GM23338 (cell line): ENCODE measurements at regions not wholly inside any gene's neighbourhood (a gene's known extent, or its start where the extent isn't known, plus 50 kb on each side); places are given as distances from the start of the nearest gene placed in this dataset.

Source experiments
- ATAC-seq: fragments of 200-7000 bp; cut with Tn5 transposase; 3 replicates; pipeline ENCODE4 v1.9.1; 2020
- DNase-seq: peaks from one replicate; pipeline ENCODE4 v3.0.0-alpha.2; 2015; ENCODE audit warnings: low spot score
- H2AFZ ChIP-seq: fragments of 200-600 bp; sonication (generic); 2 replicates; pipeline ENCODE4 v1.8.0; 2016; ENCODE audit warnings: antibody characterized with exemption, mild to moderate bottlenecking, moderate library complexity
- H3F3A ChIP-seq: fragments of 200-600 bp; sonication (generic); replicated peaks from 2 replicates; pipeline ENCODE4 v1.8.0; 2017; ENCODE audit warnings: antibody characterized with exemption, mixed run types, low read depth
- H3K27ac ChIP-seq: fragments of 200-600 bp; sonication (generic); 2 replicates; pipeline ENCODE4 v1.6.1; 2016; ENCODE audit warnings: low read depth
- H3K27me3 ChIP-seq: fragments of 200-600 bp; sonication (generic); 2 replicates; pipeline ENCODE4 v1.8.0; 2016; ENCODE audit warnings: mild to moderate bottlenecking, mixed run types, moderate library complexity; ENCODE audit not compliant: insufficient read depth
- H3K36me3 ChIP-seq: fragments of 200-600 bp; sonication (generic); 2 replicates; pipeline ENCODE4 v1.8.0; 2016; ENCODE audit warnings: mild to moderate bottlenecking; ENCODE audit not compliant: insufficient read depth
- H3K4me1 ChIP-seq: fragments of 200-600 bp; sonication (generic); 2 replicates; pipeline ENCODE4 v1.8.0; 2016; ENCODE audit warnings: mild to moderate bottlenecking, moderate library complexity; ENCODE audit not compliant: insufficient read depth
- H3K4me2 ChIP-seq: fragments of 200-600 bp; sonication (generic); 2 replicates; pipeline ENCODE4 v1.7.1; 2017; ENCODE audit warnings: mixed run types
- H3K4me3 ChIP-seq: fragments of 200-600 bp; sonication (generic); 2 replicates; pipeline ENCODE4 v1.6.1; 2016; ENCODE audit warnings: mixed run types
- H3K79me2 ChIP-seq: fragments of 200-600 bp; sonication (generic); replicated peaks from 2 replicates; pipeline ENCODE4 v1.8.0; 2017; ENCODE audit warnings: mild to moderate bottlenecking; ENCODE audit not compliant: insufficient read depth
- H3K9me2 ChIP-seq: fragments of 200-600 bp; sonication (generic); 2 replicates; pipeline ENCODE4 v1.8.0; 2017; ENCODE audit not compliant: insufficient read depth
- H4K20me1 ChIP-seq: fragments of 200-600 bp; sonication (generic); replicated peaks from 2 replicates; pipeline ENCODE4 v1.8.0; 2017; ENCODE audit warnings: mild to moderate bottlenecking; ENCODE audit not compliant: insufficient read depth
- H3K27ac Mint-ChIP-seq: 2 replicates; pipeline ENCODE4 v1.8.0; 2020; ENCODE audit warnings: inconsistent platforms, mild to moderate bottlenecking, moderate library complexity, mixed read lengths
- H3K27me3 Mint-ChIP-seq: 3 replicates; pipeline ENCODE4 v1.8.0; 2022; ENCODE audit warnings: low read depth, mild to moderate bottlenecking, moderate library complexity, mixed read lengths, inconsistent platforms; ENCODE audit not compliant: insufficient read depth, poor library complexity
- H3K36me3 Mint-ChIP-seq: 3 replicates; pipeline ENCODE4 v1.8.0; 2021; ENCODE audit warnings: low read depth, mild to moderate bottlenecking, inconsistent platforms, moderate library complexity, mixed read lengths
- H3K4me1 Mint-ChIP-seq: 3 replicates; pipeline ENCODE4 v1.8.0; 2020; ENCODE audit warnings: mild to moderate bottlenecking, inconsistent platforms, mixed read lengths
- H3K4me3 Mint-ChIP-seq: 3 replicates; pipeline ENCODE4 v1.8.0; 2021; ENCODE audit warnings: moderate library complexity, mild to moderate bottlenecking, inconsistent platforms, mixed read lengths
- H3K9me3 Mint-ChIP-seq: 3 replicates; pipeline ENCODE4 v1.8.0; 2020; ENCODE audit warnings: moderate library complexity, mild to moderate bottlenecking, inconsistent platforms, mixed read lengths
- CREB1 ChIP-seq: fragments of 250-450 bp; sonication (Bioruptor Pico); IDR thresholded peaks from 2 replicates; pipeline ENCODE4 v1.5.0; 2020; ENCODE audit warnings: low read depth, mild to moderate bottlenecking, moderate library complexity
- CTCF ChIP-seq, 2 experiments: fragments of 200-600 bp in 1 of 2; sonication (generic) in 1 of 2; conservative IDR thresholded peaks; 2 replicates each; pipeline versions ENCODE4 v1.5.1 to v1.6.1; 2016 to 2017; ENCODE audit warnings: antibody characterized with exemption in 2 of 2, low read depth in 2 of 2, mild to moderate bottlenecking in 2 of 2, moderate library complexity in 1 of 2
- ETS1 ChIP-seq: IDR thresholded peaks from 2 replicates; pipeline ENCODE4 v1.6.1; 2016; ENCODE audit warnings: antibody characterized with exemption
- EZH2 ChIP-seq: fragments of 200-600 bp; sonication (generic); IDR thresholded peaks from one replicate; pipeline ENCODE4 v1.8.0; 2017; ENCODE audit warnings: antibody characterized with exemption, mild to moderate bottlenecking, low read depth; ENCODE audit not compliant: unreplicated experiment
- EZH2phosphoT487 ChIP-seq: fragments of 200-600 bp; sonication (generic); IDR thresholded peaks from one replicate; pipeline ENCODE4 v1.8.1; 2018; ENCODE audit warnings: antibody characterized with exemption; ENCODE audit not compliant: unreplicated experiment
- NANOG ChIP-seq: IDR thresholded peaks from 2 replicates; pipeline ENCODE4 v1.6.1; 2016; ENCODE audit warnings: antibody characterized with exemption, borderline replicate concordance
- POLR2AphosphoS5 ChIP-seq: IDR thresholded peaks from 2 replicates; pipeline ENCODE4 v1.6.1; 2016; ENCODE audit warnings: antibody characterized with exemption, low read depth
- REST ChIP-seq: IDR thresholded peaks from one replicate; pipeline ENCODE4 v1.6.1; 2018; ENCODE audit warnings: antibody characterized with exemption; ENCODE audit not compliant: unreplicated experiment
- STAT1 ChIP-seq: IDR thresholded peaks from one replicate; pipeline ENCODE4 v1.6.1; 2016; ENCODE audit warnings: antibody characterized with exemption; ENCODE audit not compliant: unreplicated experiment
- ZNF114 ChIP-seq: fragments of 250-450 bp; sonication (Bioruptor Pico); IDR thresholded peaks from 2 replicates; pipeline ENCODE4 v1.5.0; 2020; ENCODE audit warnings: mild to moderate bottlenecking, moderate library complexity
- ZNF331 ChIP-seq: fragments of 250-450 bp; sonication (Bioruptor Pico); IDR thresholded peaks from 2 replicates; pipeline ENCODE4 v1.5.0; 2020; ENCODE audit warnings: low read depth, mild to moderate bottlenecking, moderate library complexity
- ZNF462 ChIP-seq: fragments of 250-450 bp; sonication (Bioruptor Pico); IDR thresholded peaks from 2 replicates; pipeline ENCODE4 v1.5.0; 2020; ENCODE audit warnings: mild to moderate bottlenecking, moderate library complexity

GRCh38 chr10:118501637-118502440 is 93.6 kb downstream of the PRLHR start:
- no peak overlapping the region for H3K4me3 Mint-ChIP-seq
- no peaks in the 10 kb centered on the region for H3K36me3 ChIP-seq
- no peak overlapping the region for H3K4me3 ChIP-seq
- no peak overlapping the region for H3K27ac ChIP-seq
- H3K9me2 ChIP-seq = peaks cover 3% of the 10 kb centered on the region; the same call in 1 of the 2 replicates
- H3F3A ChIP-seq = no peaks in the 10 kb centered on the region
- ATAC-seq (no peak), DNase-seq (no peak)
- no peak overlapping the region for H3K4me2 ChIP-seq
- H2AFZ ChIP-seq = no peak overlapping the region
- H3K27me3 ChIP-seq = no peaks in the 10 kb centered on the region
- H3K9me3 Mint-ChIP-seq = no peaks in the 10 kb centered on the region
- no peaks in the 10 kb centered on the region for H4K20me1 ChIP-seq
- peaks cover 11% of the 10 kb centered on the region; the same call in 2 of the 3 replicates for H3K4me1 Mint-ChIP-seq
- H3K27ac Mint-ChIP-seq = no peak overlapping the region
- no peaks in the 10 kb centered on the region for H3K79me2 ChIP-seq
- no peaks in the 10 kb centered on the region for H3K36me3 Mint-ChIP-seq
- no peak for TF ChIP-seq CTCF (conservative IDR thresholded peaks at IDR 0.05; ENCODE audit: low read depth in 2 of 2)
- no peak for TF ChIP-seq ZNF462 (CRISPR knock-in tag)
- no peak for TF ChIP-seq EZH2phosphoT487
- TF ChIP-seq ZNF114 = no peak
- no peak for TF ChIP-seq EZH2
- no peak for TF ChIP-seq CREB1 (CRISPR knock-in tag)
- TF ChIP-seq NANOG = no peak
- TF ChIP-seq POLR2AphosphoS5 = no peak
- TF ChIP-seq ETS1 = no peak
- TF ChIP-seq REST = no peak
- no peak for TF ChIP-seq STAT1
- TF ChIP-seq ZNF331 = no peak
- H3K27me3 Mint-ChIP-seq = no peaks in the 10 kb centered on the region
- H3K4me1 ChIP-seq = no peaks in the 10 kb centered on the region
